ENCODE measurements at regions not wholly inside any gene's neighbourhood (a gene's known extent, or its start where the extent isn't known, plus 50 kb on each side); places are given as distances from the start of the nearest gene placed in this dataset.
"Not testable (repeated sequence)": the region's sequence is repeated elsewhere in the genome, so short reads cannot be mapped to it uniquely, and the experiment has no call there.

GRCh38 chr16:13798211-13798610 lies 121.7 kb upstream of the ERCC4 start:
- DNase-seq (ENCODE audit: low read depth in 2 of 2), result no peak

DNA sequence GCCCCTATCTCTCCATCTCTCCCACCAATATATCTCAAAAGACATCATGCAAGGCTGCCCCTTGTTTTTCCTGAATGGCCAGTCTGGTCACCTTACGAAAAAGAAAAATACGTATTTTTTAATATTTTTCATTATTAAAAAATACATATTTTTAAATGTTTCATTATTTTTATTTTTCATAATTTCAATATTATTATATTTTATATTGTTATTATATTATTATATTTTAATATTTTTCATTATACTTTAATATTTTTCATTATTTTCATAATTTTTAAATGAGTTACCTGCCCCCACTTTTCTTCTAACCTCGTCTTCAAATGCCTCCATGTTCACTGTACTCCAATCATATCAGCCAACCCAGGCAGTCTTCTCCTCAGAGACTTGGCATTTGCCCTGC lies 116.0 kb upstream of the ERCC4 start:
- DNase-seq (ENCODE audit: low read depth in 2 of 2), result no peak

DNA sequence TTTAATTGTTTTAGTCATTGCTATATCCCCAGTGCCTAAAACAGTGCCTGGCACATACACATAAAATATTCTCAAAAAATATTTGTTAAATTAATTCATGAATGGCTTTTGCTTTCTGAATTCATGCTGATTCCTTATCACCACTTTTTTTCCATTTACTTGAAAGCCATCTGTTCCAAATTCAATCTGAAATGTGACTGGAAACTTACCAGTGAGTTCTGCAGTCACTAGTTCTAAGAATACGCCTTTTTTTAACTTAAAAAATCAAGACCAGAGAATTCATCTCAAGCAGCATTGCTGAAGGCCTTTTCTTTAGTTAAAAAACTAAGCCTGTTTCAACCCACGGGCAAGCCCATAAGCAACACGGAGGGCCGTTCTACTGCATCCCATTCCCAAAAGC lies 114.0 kb upstream of the ERCC4 start:
- DNase-seq (ENCODE audit: low read depth in 2 of 2), result no peak

- no peak for DNase-seq (ENCODE audit: low read depth in 2 of 2)
These were observed 113.3 kb upstream of the ERCC4 start for GRCh38 chr16:13806671-13807070.

GRCh38 chr16:13808102-13808501 lies 111.9 kb upstream of the ERCC4 start:
- DNase-seq (ENCODE audit: low read depth in 2 of 2), result no peak

- no peak for DNase-seq (ENCODE audit: low read depth in 2 of 2)
These were observed 110.2 kb upstream of the ERCC4 start for GRCh38 chr16:13809765-13810164.

- DNase-seq (ENCODE audit: low read depth in 2 of 2), result no peak
These were observed 108.1 kb upstream of the ERCC4 start for GRCh38 chr16:13811834-13812233.

DNA sequence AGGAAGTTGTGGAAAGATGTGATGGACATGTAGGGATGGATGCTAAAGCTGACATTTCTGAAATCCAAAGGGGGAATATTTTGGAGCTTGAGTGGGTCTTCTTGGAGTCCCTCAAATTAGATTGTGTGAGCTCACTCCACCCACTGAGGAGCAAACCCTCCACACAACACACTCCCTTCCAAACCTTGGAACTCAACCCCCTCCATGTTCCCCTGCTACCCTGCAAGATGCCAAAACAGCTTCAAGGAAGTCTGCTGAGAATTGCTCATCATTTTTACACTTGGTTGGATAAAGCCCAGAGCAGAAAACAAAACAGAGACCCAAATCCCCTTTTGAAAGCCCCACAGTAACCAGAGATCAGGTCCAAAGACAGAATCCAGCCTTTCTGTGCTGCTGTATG lies 103.3 kb upstream of the ERCC4 start:
- DNase-seq (ENCODE audit: low read depth in 2 of 2), result no peak

DNA sequence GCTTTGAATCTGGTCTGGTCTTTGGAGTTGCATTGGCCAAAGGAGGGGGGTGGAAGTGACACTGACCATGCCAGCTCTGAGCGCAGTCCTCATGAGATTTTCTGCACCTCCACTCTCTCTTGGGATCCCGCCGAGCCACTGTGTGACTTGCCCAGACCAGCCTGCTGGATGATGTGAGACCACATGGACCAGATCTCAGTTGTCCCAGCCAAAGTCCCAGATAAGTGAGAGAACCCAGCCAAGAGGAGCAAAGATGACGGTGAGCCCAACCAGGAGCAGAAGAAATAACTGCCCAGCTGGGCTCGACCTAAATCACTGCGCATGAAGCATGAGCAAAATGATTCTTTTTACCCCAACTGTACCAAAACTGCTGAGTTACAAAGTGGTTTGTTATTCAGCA lies 96.5 kb upstream of the ERCC4 start:
- no peak for DNase-seq (ENCODE audit: low read depth in 2 of 2)

DNA sequence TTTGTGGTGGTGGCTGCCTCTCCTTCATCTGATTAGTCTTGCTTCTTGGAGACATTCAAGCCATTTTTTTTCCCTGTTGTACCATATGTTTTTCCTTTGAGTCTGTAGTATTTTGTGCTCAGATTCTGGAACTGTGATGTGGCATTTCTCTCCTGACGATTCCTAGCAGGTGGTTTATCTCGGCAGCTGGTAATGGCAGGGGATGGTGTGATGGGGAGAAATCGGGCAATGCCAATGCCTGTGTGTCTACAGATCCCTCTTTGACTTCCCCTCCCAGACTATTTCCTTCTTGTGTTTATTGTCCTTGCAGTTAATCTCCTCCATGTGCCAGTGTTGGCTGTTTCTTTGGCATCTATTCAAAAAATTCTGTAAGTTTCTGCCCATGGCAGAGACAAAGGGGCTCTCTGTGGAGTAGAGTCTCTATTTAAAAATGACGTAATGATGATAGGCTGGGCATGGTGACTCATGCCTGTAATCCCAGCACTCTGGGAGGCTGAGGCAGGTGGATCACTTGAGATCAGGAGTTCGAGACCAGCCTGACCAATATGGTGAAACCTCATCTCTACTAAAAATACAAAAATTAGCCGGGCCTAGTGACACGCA lies 90.2 kb upstream of the ERCC4 start:
- DNase-seq (ENCODE audit: low read depth in 2 of 2), result no peak

- no peak for DNase-seq (ENCODE audit: low read depth in 2 of 2)
These were observed 86.4 kb upstream of the ERCC4 start for GRCh38 chr16:13833515-13833914.

- no peak for DNase-seq (ENCODE audit: low read depth in 2 of 2)
These were observed 84.6 kb upstream of the ERCC4 start for GRCh38 chr16:13835387-13835786.

- DNase-seq (ENCODE audit: low read depth in 2 of 2), result no peak
These were observed 83.8 kb upstream of the ERCC4 start for GRCh38 chr16:13835935-13836730.

GRCh38 chr16:13838401-13839190 lies 81.4 kb upstream of the ERCC4 start:
- DNase-seq (ENCODE audit: low read depth in 2 of 2), result no peak

GRCh38 chr16:13839577-13839976 lies 80.4 kb upstream of the ERCC4 start:
- DNase-seq (ENCODE audit: low read depth in 2 of 2), result no peak

DNA sequence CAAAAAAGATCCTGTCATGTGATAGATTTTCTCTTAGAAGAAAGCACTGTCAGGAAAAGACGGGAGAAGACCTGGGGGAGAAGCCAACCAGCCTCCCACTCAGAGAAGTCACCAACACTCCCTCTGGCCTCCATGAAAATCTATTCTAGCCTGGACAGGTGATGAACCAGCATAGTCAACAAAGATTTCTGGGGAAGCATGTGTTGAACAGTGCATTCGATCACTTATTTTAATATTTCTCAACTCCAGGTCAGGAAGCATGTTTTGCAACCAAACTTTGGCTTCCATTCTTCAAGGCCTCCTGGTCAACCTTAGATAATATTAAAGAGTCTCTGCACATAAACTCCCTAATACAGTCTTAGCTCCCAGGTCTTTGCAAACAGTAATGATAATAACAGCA lies 74.7 kb upstream of the ERCC4 start:
- no peak for DNase-seq (ENCODE audit: low read depth in 2 of 2)

GRCh38 chr16:13848795-13849194 lies 71.2 kb upstream of the ERCC4 start:
- no peak for DNase-seq (ENCODE audit: low read depth in 2 of 2)

DNA sequence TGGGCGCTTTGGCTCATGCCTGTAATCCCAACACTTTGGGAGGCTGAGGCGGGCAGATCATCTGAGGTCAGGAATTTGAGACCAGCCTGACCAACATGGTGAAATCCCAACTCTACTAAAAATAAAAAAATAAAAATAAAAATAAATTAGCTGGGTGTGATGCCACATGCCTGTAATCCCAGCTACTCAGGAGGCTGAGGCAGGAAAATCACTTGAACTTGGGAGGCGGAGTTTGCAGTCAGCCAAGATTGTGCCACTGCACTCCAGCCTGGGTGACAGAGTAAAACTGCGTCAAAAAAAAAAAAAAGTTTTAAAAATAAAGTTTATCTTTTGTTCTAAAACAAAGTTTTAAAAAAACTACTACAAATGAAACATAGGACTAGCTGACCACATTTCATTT lies 69.8 kb upstream of the ERCC4 start:
- DNase-seq (ENCODE audit: low read depth in 2 of 2), result not testable (repeated sequence)

DNA sequence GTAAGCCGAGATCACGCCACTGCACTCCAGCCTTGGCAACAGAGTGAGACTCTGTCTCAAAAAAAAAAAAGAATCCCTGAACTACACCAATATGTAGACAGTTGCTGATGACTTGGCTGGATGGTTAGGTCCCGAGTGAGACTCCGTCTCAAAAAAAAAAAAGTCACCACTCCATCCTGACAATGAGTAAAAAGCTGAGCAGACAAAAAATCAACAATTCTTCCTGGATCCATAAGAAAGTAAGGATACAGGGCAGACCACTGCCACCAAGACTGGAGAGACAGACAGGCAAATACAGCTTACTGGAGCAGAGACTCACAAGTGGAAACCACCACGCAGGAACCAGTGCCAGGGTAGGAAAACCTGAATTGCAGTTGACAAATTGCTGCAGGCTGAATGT lies 67.1 kb upstream of the ERCC4 start:
- no peak for DNase-seq (ENCODE audit: low read depth in 2 of 2)

GRCh38 chr16:13856398-13856797 lies 63.6 kb upstream of the ERCC4 start:
- no peak for DNase-seq (ENCODE audit: low read depth in 2 of 2)

DNA sequence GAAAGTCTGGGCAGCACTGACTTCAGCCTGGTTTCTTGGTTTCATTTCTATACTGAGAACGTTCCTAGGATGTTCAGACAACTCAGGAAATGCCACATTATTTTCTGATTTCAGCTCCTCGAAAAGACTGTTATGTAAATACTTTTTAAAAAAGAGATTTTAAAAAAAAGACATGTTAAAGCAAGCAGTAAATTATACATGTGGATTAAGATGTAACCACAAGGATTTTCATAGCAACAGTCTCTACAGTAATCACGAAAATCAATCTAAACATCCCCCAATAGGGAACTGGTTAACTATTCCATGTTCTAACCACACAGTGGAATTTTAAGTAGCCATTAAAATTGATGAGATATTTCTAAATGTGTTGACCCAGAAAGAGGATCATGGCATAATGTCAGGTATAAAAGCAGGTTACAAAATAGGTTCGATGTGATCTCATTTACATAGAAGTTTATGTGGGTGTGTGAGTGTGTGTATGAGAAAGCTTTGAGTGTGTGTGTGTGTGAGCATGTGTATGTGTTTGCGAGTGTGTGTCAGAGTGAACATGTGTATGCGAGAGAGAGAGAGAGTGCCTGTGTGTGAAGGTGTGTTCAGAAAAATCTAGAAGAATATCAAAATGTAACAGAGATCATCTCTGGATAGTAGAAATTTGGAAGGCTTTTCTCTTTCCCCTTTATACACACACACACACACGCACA lies 63.0 kb upstream of the ERCC4 start:
- DNase-seq (ENCODE audit: low read depth in 2 of 2), result no peak

DNA sequence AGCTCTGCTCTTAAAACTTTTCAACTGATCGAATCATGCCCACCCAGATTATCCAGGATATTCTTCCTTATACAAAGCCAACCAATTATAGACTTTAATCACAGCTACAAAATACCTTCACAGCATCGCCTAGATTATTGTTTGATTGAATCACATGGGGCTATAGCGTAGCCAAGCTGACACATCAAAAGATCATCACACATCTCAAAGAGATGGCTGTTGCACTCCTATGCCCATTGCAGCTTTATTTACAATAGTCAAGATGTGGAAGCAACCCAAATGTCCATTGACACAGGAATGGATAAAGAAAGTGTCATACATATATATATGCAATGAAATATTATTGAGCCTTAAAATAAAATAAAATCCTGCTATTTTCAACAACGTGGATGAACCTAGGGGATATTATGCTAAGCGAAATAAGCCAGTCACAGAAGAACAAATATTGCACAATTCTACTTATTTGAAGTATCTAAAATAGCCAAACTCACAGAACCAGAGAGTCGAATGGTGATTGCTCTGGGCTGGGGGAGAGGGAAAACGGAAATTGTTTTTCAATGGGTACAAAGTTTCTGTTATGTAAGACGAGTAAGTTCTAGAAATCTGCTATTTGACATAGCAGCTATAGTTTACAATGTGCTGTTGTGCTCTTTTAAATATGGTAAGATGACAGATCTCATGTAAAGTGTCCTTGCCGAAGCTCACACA lies 60.9 kb upstream of the ERCC4 start:
- DNase-seq (ENCODE audit: low read depth in 2 of 2), result no peak
